H1 (cell line): ENCODE measurements at regions not wholly inside any gene's neighbourhood (a gene's known extent, or its start where the extent isn't known, plus 50 kb on each side); places are given as distances from the start of the nearest gene placed in this dataset.

Experiments used
- CTCF ChIA-PET: fragments of 300-600 bp; sonication (Branson Sonifier 250); formaldehyde crosslinking; loops from one replicate; lab custom pipeline; 2021; ENCODE audit not compliant: partially characterized antibody; lab: Charles Lee
- POLR2A ChIA-PET: fragments of 300-600 bp; sonication (Branson Sonifier 250); formaldehyde crosslinking; loops from one replicate; lab custom pipeline; 2021; ENCODE audit warnings: inconsistent platforms; ENCODE audit not compliant: partially characterized antibody; lab: Charles Lee
- DNase-seq, 2 experiments: peaks; one replicate each; pipeline versions ENCODE4 v3.0.0 to v3.0.0-alpha.2; 2010 to 2022; ENCODE audit warnings: low spot score in 2 of 2, low read depth in 1 of 2, mixed read lengths in 1 of 2
- FAIRE-seq: peaks from 2 replicates; lab custom pipeline; 2011; peaks lifted over from hg19 to GRCh38; lab: Jason Lieb, UNC
- H2AFZ ChIP-seq: 2 replicates; pipeline ENCODE4 v1.8.1; 2012; ENCODE audit warnings: low read length, inconsistent platforms
- H2AK5ac ChIP-seq: 2 replicates; pipeline ENCODE4 v1.6.1; 2013; ENCODE audit warnings: low read depth, low read length
- H2BK120ac ChIP-seq: replicated peaks from 2 replicates; pipeline ENCODE3; 2013; ENCODE audit warnings: low read depth, low read length, inconsistent platforms
- H2BK12ac ChIP-seq: 2 replicates; pipeline ENCODE4 v1.6.1; 2013; ENCODE audit warnings: low read depth, low read length
- H2BK15ac ChIP-seq: 2 replicates; pipeline ENCODE4 v1.6.1; 2013; ENCODE audit warnings: low read length
- H2BK20ac ChIP-seq: 2 replicates; pipeline ENCODE4 v1.6.1; 2013; ENCODE audit warnings: low read length
- H2BK5ac ChIP-seq: 2 replicates; pipeline ENCODE4 v1.6.1; 2013; ENCODE audit warnings: low read depth, low read length
- H3K14ac ChIP-seq: 2 replicates; pipeline ENCODE4 v1.6.1; 2013; ENCODE audit warnings: inconsistent platforms; ENCODE audit not compliant: insufficient read length
- H3K18ac ChIP-seq: 2 replicates; pipeline ENCODE4 v1.6.1; 2013; ENCODE audit warnings: low read length; ENCODE audit errors: extremely low read depth
- H3K23ac ChIP-seq: 2 replicates; pipeline ENCODE4 v1.6.1; 2013; ENCODE audit warnings: inconsistent platforms; ENCODE audit not compliant: insufficient read length
- H3K23me2 ChIP-seq: 2 replicates; pipeline ENCODE4 v1.6.1; 2013; ENCODE audit warnings: low read depth, low read length
- H3K27ac ChIP-seq: 2 replicates; pipeline ENCODE4 v1.6.1; 2011; ENCODE audit warnings: low read depth, low read length, inconsistent platforms
- H3K27me3 ChIP-seq, 4 experiments: replicated peaks in 1 of 4; 1 replicate in 1 of 4; 2 replicates in 3 of 4; pipeline versions ENCODE4 v1.6.1 to v1.8.1; 2011 to 2013; ENCODE audit warnings: low read length in 3 of 4, mild to moderate bottlenecking in 3 of 4, inconsistent platforms in 2 of 4, mixed read lengths in 2 of 4, moderate library complexity in 1 of 4; ENCODE audit not compliant: control insufficient read depth in 3 of 4, insufficient read depth in 3 of 4; ENCODE audit errors: extremely low read depth in 1 of 4
- H3K36me3 ChIP-seq, 4 experiments: 2 replicates each; pipeline versions ENCODE4 v1.6.1 to v1.8.1; 2011 to 2013; ENCODE audit warnings: mild to moderate bottlenecking in 4 of 4, low read length in 3 of 4, moderate library complexity in 2 of 4, control low read depth in 1 of 4, inconsistent platforms in 1 of 4; ENCODE audit not compliant: insufficient read depth in 4 of 4, control insufficient read depth in 2 of 4
- H3K4ac ChIP-seq: replicated peaks from 2 replicates; pipeline ENCODE3; 2013; ENCODE audit warnings: low read length, low read depth, mixed read lengths, inconsistent platforms; ENCODE audit not compliant: insufficient read length
- H3K4me1 ChIP-seq, 4 experiments: replicated peaks in 1 of 4; 1 replicate in 1 of 4; 2 replicates in 3 of 4; pipeline versions ENCODE4 v1.6.1 to v1.8.1; 2011 to 2013; ENCODE audit warnings: low read length in 3 of 4, inconsistent platforms in 2 of 4, mixed read lengths in 1 of 4; ENCODE audit not compliant: insufficient read depth in 4 of 4, control insufficient read depth in 3 of 4
- H3K4me2 ChIP-seq, 2 experiments: 2 replicates each; pipeline versions ENCODE4 v1.6.1 to v1.8.1; 2011 to 2013; ENCODE audit warnings: low read depth in 2 of 2, low read length in 2 of 2, control low read depth in 1 of 2, inconsistent platforms in 1 of 2, mild to moderate bottlenecking in 1 of 2; ENCODE audit not compliant: insufficient read depth in 1 of 2
- H3K4me3 ChIP-seq, 4 experiments: fragments of 200-600, 300-600 bp in 1 of 4; sonication (generic), shearing (Covaris generic), sonication (Bioruptor Twin) in 1 of 4; 2 replicates each; pipeline versions ENCODE4 v1.5.1 to v1.8.1; 2011 to 2016; ENCODE audit warnings: low read length in 4 of 4, low read depth in 3 of 4, control low read depth in 2 of 4, inconsistent platforms in 2 of 4, mild to moderate bottlenecking in 2 of 4, mixed read lengths in 1 of 4, moderate library complexity in 1 of 4; ENCODE audit not compliant: insufficient read depth in 2 of 4; ENCODE audit errors: extremely low read depth in 1 of 4
- H3K56ac ChIP-seq: replicated peaks from 2 replicates; pipeline ENCODE3; 2013; ENCODE audit warnings: low read depth, mild to moderate bottlenecking, mixed read lengths, low read length, inconsistent platforms; ENCODE audit not compliant: insufficient read length
- H3K79me1 ChIP-seq: 2 replicates; pipeline ENCODE4 v1.6.1; 2013; ENCODE audit warnings: low read depth, low read length, control low read depth
- H3K79me2 ChIP-seq, 2 experiments: 2 replicates each; pipeline versions ENCODE4 v1.6.1 to v1.8.1; 2012 to 2013; ENCODE audit warnings: low read length in 2 of 2, mild to moderate bottlenecking in 2 of 2, inconsistent platforms in 1 of 2; ENCODE audit not compliant: insufficient read depth in 2 of 2, control insufficient read depth in 1 of 2
- H3K9ac ChIP-seq, 4 experiments: replicated peaks in 1 of 4; 1 replicate in 1 of 4; 2 replicates in 3 of 4; pipeline versions ENCODE4 v1.6.1 to v1.8.1; 2011 to 2013; ENCODE audit warnings: low read depth in 3 of 4, low read length in 3 of 4, control low read depth in 2 of 4, mild to moderate bottlenecking in 2 of 4, moderate library complexity in 2 of 4, inconsistent platforms in 1 of 4; ENCODE audit errors: extremely low read depth in 1 of 4
- H3K9me3 ChIP-seq, 2 experiments: 2 replicates each; pipeline versions ENCODE4 v1.6.1 to v1.8.1; 2012 to 2013; ENCODE audit warnings: mild to moderate bottlenecking in 2 of 2, moderate library complexity in 2 of 2, control low read depth in 1 of 2, inconsistent platforms in 1 of 2, low read depth in 1 of 2, low read length in 1 of 2, mixed read lengths in 1 of 2; ENCODE audit not compliant: insufficient read depth in 2 of 2
- H4K20me1 ChIP-seq, 2 experiments: replicated peaks in 1 of 2; 2 replicates each; pipeline versions ENCODE3 to v1.8.1; 2011 to 2013; ENCODE audit warnings: inconsistent platforms in 2 of 2, low read length in 2 of 2, mild to moderate bottlenecking in 1 of 2; ENCODE audit not compliant: insufficient read depth in 2 of 2, control insufficient read depth in 1 of 2
- H4K5ac ChIP-seq: 2 replicates; pipeline ENCODE4 v1.6.1; 2013; ENCODE audit warnings: low read length, low read depth, mixed read lengths, inconsistent platforms; ENCODE audit not compliant: insufficient read length
- H4K8ac ChIP-seq: 2 replicates; pipeline ENCODE4 v1.8.0; 2013; ENCODE audit warnings: mild to moderate bottlenecking, moderate library complexity, low read length, inconsistent platforms; ENCODE audit not compliant: insufficient read depth; ENCODE audit errors: extremely low read depth
- H4K91ac ChIP-seq: replicated peaks from 2 replicates; pipeline ENCODE3; 2013; ENCODE audit warnings: low read length, mixed read lengths, inconsistent platforms; ENCODE audit not compliant: insufficient read length
- BCL11A ChIP-seq, 2 experiments: IDR thresholded peaks; one replicate each; pipeline ENCODE4 v1.6.1; 2011; ENCODE audit warnings: low read depth in 2 of 2, low read length in 2 of 2, mild to moderate bottlenecking in 2 of 2
- FOSL1 ChIP-seq: IDR thresholded peaks from 2 replicates; pipeline ENCODE4 v1.6.1; 2011; ENCODE audit warnings: mild to moderate bottlenecking, low read depth, low read length, moderate library complexity; ENCODE audit not compliant: insufficient read depth
- NANOG ChIP-seq: IDR thresholded peaks from 2 replicates; pipeline ENCODE4 v1.6.1; 2011; ENCODE audit warnings: low read length, low read depth, mild to moderate bottlenecking, inconsistent platforms; ENCODE audit not compliant: insufficient read depth, poor library complexity, severe bottlenecking
- POLR2A ChIP-seq, 2 experiments: IDR thresholded peaks; 1 replicate in 1 of 2; 2 replicates in 1 of 2; pipeline ENCODE4 v1.6.1; 2011; ENCODE audit warnings: low read depth in 2 of 2, low read length in 2 of 2, mild to moderate bottlenecking in 2 of 2; ENCODE audit errors: control extremely low read depth in 1 of 2
- SP1 ChIP-seq: IDR thresholded peaks from 2 replicates; pipeline ENCODE4 v1.6.1; 2011; ENCODE audit warnings: low read depth, low read length
- TEAD4 ChIP-seq: IDR thresholded peaks from 2 replicates; pipeline ENCODE4 v1.6.1; 2012; ENCODE audit warnings: low read depth, low read length, inconsistent platforms, mixed read lengths
- whole genome bisulfite sequencing, 2 experiments: shearing (Covaris generic) in 1 of 2; methylation state at CpG; one replicate each; pipeline versions ENCODE4 v1.1.6 to v1.1.7; 2013 to 2015; ENCODE audit warnings: low lambda C conversion rate in 2 of 2, mixed read lengths in 2 of 2, inconsistent platforms in 1 of 2, low coverage in 1 of 2, missing lambda C conversion rate in 1 of 2; ENCODE audit not compliant: insufficient replicate concordance in 2 of 2, insufficient coverage in 1 of 2, insufficient read length in 1 of 2; ENCODE audit errors: extremely low coverage in 1 of 2, missing lambda C conversion rate in 1 of 2; 5-methylcytosine and 5-hydroxymethylcytosine counted together

- WGBS, 2 experiments, result 88% methylated on average over 2 of the region's 2 CpGs; no CpG with 5 or more reads in 1 of the 2 experiments
- DNase-seq, result no peak
- no peak overlapping the region for H3K4me2 ChIP-seq
Observed at GRCh38 chr2:163389838-163390237, 346.0 kb downstream of the FIGN start.

More at GRCh38 chr2:163389838-163390237, 346.0 kb downstream of the FIGN start:
- TF ChIP-seq BCL11A (IDR thresholded peaks at IDR 0.05; ENCODE audit: low read depth in 2 of 2, low read length in 2 of 2), result no peak
- no peak for TF ChIP-seq TEAD4
- TF ChIP-seq FOSL1, result no peak
- no peak for TF ChIP-seq SP1
- TF ChIP-seq POLR2A (IDR thresholded peaks at IDR 0.05; ENCODE audit: control extremely low read depth in 1 of 2, low read depth in 2 of 2, low read length in 2 of 2), result no peak
- no peak for TF ChIP-seq NANOG
- POLR2A ChIA-PET, result no interaction called here
- no peak for FAIRE-seq
- Histone ChIP-seq H3K4ac (no peak overlapping the region), H3K27me3 (no peaks in the 10 kb centered on the region), H2BK15ac (no peak overlapping the region), H3K23ac (no peak overlapping the region), H3K79me1 (no peaks in the 10 kb centered on the region), H3K23me2 (no peaks in the 10 kb centered on the region), H2AK5ac (no peak overlapping the region), H4K91ac (no peak overlapping the region), H2BK12ac (no peak overlapping the region), H3K14ac (no peak overlapping the region), H3K9me3 (no peaks in the 10 kb centered on the region), H3K4me3 (no peak overlapping the region), H4K20me1 (no peaks in the 10 kb centered on the region), H2AFZ (no peak overlapping the region), H4K5ac (no peak overlapping the region), H3K9ac (no peak overlapping the region), H3K56ac (no peak overlapping the region), H3K36me3 (no peaks in the 10 kb centered on the region), H2BK5ac (no peak overlapping the region), H3K18ac (no peak overlapping the region), H3K27ac (no peak overlapping the region), H2BK120ac (no peak overlapping the region), H4K8ac (no peak overlapping the region), H3K4me1 (no peaks in the 10 kb centered on the region), H3K79me2 (no peaks in the 10 kb centered on the region), H2BK20ac (no peak overlapping the region)
- CTCF ChIA-PET, result no interaction called here
